Central memory CD8-positive, alpha-beta T cell (primary cell): ENCODE measurements at regions not wholly inside any gene's neighbourhood (a gene's known extent, or its start where the extent isn't known, plus 50 kb on each side); places are given as distances from the start of the nearest gene placed in this dataset.

Experiments used
- ATAC-seq: fragments of 150-1000 bp; cut with Tn5 transposase; replicated peaks from 2 replicates; pipeline ENCODE4 v1.10.0; 2022; ENCODE audit warnings: mild to moderate bottlenecking, moderate FRiP score, moderate number of reproducible peaks; ENCODE audit not compliant: poor library complexity, severe bottlenecking; ENCODE audit errors: extremely low read depth
- DNase-seq, 2 donors: peaks; one replicate each; pipeline ENCODE4 v3.0.0; 2021; ENCODE audit warnings: low spot score in 2 of 2
- H3K27ac Mint-ChIP-seq: one replicate; pipeline ENCODE4 v1.8.0; 2022; ENCODE audit warnings: low read depth, mild to moderate bottlenecking, moderate library complexity, mixed read lengths
- H3K27me3 Mint-ChIP-seq: one replicate; pipeline ENCODE4 v1.8.0; 2022; ENCODE audit warnings: mixed read lengths
- H3K36me3 Mint-ChIP-seq: one replicate; pipeline ENCODE4 v1.8.0; 2022; ENCODE audit warnings: mild to moderate bottlenecking, moderate library complexity, mixed read lengths; ENCODE audit not compliant: insufficient read depth
- H3K4me1 Mint-ChIP-seq: one replicate; pipeline ENCODE4 v1.8.0; 2022; ENCODE audit warnings: mixed read lengths
- H3K4me3 Mint-ChIP-seq: one replicate; pipeline ENCODE4 v1.8.0; 2022; ENCODE audit warnings: mild to moderate bottlenecking, moderate library complexity, mixed read lengths
- H3K9me3 Mint-ChIP-seq: one replicate; pipeline ENCODE4 v1.8.0; 2022; ENCODE audit warnings: mixed read lengths

GRCh38 chr9:116070256-116070914 is 83.2 kb upstream of the PAPPA start:
- Mint-ChIP-seq H3K9me3 (peaks cover 5% of the 10 kb centered on the region), H3K27me3 (no peaks in the 10 kb centered on the region), H3K4me1 (no peaks in the 10 kb centered on the region), H3K4me3 (no peak overlapping the region), H3K36me3 (no peaks in the 10 kb centered on the region), H3K27ac (no peak overlapping the region)
- DNase-seq (no peak), ATAC-seq (no peak)

GRCh38 chr9:116072046-116072445 is 81.5 kb upstream of the PAPPA start:
- ATAC-seq, result no peak
- no peaks in the 10 kb centered on the region for H3K4me1 Mint-ChIP-seq
- no peak overlapping the region for H3K27ac Mint-ChIP-seq
- no peak for DNase-seq
- H3K36me3 Mint-ChIP-seq, result no peaks in the 10 kb centered on the region
- H3K9me3 Mint-ChIP-seq, result peaks cover 5% of the 10 kb centered on the region
- H3K27me3 Mint-ChIP-seq, result no peaks in the 10 kb centered on the region
- no peak overlapping the region for H3K4me3 Mint-ChIP-seq

GRCh38 chr9:116073826-116074225 is 79.8 kb upstream of the PAPPA start:
- H3K9me3 Mint-ChIP-seq, result peaks cover 5% of the 10 kb centered on the region

GRCh38 chr9:116074658-116075057 is 78.9 kb upstream of the PAPPA start:
- Mint-ChIP-seq H3K36me3 (no peaks in the 10 kb centered on the region), H3K27ac (no peak overlapping the region), H3K4me1 (no peaks in the 10 kb centered on the region), H3K9me3 (peaks cover 5% of the 10 kb centered on the region), H3K27me3 (no peaks in the 10 kb centered on the region), H3K4me3 (no peak overlapping the region)
- DNase-seq (no peak), ATAC-seq (no peak)

More at GRCh38 chr9:116073826-116074225, 79.8 kb upstream of the PAPPA start:
- DNase-seq, result no peak
- H3K27me3 Mint-ChIP-seq, result no peaks in the 10 kb centered on the region
- no peaks in the 10 kb centered on the region for H3K4me1 Mint-ChIP-seq
- no peak overlapping the region for H3K4me3 Mint-ChIP-seq
- no peak for ATAC-seq
- no peak overlapping the region for H3K27ac Mint-ChIP-seq
- H3K36me3 Mint-ChIP-seq, result no peaks in the 10 kb centered on the region

- peaks cover 5% of the 10 kb centered on the region for H3K9me3 Mint-ChIP-seq
- ATAC-seq, result no peak
- DNase-seq, result no peak
- no peak overlapping the region for H3K27ac Mint-ChIP-seq
- no peaks in the 10 kb centered on the region for H3K4me1 Mint-ChIP-seq
- H3K36me3 Mint-ChIP-seq, result no peaks in the 10 kb centered on the region
- H3K4me3 Mint-ChIP-seq, result no peak overlapping the region
- no peaks in the 10 kb centered on the region for H3K27me3 Mint-ChIP-seq
These were observed 78.4 kb upstream of the PAPPA start for GRCh38 chr9:116075191-116075590.

DNA sequence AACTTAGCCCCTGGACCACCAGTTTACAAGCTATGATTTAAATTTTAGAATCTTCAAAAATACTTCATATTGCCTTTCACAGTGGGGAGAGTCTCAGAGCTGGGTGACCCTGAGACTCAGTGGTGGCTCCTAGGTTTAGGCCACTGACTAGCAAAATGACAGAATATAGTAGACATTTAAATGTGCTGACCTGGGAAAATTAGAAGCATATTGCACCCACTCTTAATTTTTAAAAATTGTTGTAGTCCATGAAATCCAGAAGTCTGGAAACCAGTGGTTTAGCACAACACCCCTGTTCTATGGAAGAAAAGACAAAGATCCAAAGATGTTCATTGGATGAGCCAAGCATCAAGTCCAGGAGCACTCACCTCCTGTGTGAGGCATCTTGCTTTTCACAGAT is 75.0 kb upstream of the PAPPA start:
- Mint-ChIP-seq H3K27me3 (no peaks in the 10 kb centered on the region), H3K27ac (no peak overlapping the region), H3K36me3 (no peaks in the 10 kb centered on the region), H3K4me1 (no peaks in the 10 kb centered on the region), H3K9me3 (peaks cover 12% of the 10 kb centered on the region), H3K4me3 (no peak overlapping the region)
- no peak for ATAC-seq
- no peak for DNase-seq

GRCh38 chr9:116080561-116080960 is 73.0 kb upstream of the PAPPA start:
- no peaks in the 10 kb centered on the region for H3K4me1 Mint-ChIP-seq
- no peak for ATAC-seq

GRCh38 chr9:116081435-116082115 is 72.0 kb upstream of the PAPPA start:
- no peaks in the 10 kb centered on the region for H3K36me3 Mint-ChIP-seq
- DNase-seq, result no peak

More at GRCh38 chr9:116080561-116080960, 73.0 kb upstream of the PAPPA start:
- no peak for DNase-seq
- no peak overlapping the region for H3K27ac Mint-ChIP-seq
- H3K27me3 Mint-ChIP-seq, result no peaks in the 10 kb centered on the region
- no peak overlapping the region for H3K4me3 Mint-ChIP-seq
- H3K36me3 Mint-ChIP-seq, result no peaks in the 10 kb centered on the region
- peaks cover 7% of the 10 kb centered on the region for H3K9me3 Mint-ChIP-seq

DNA sequence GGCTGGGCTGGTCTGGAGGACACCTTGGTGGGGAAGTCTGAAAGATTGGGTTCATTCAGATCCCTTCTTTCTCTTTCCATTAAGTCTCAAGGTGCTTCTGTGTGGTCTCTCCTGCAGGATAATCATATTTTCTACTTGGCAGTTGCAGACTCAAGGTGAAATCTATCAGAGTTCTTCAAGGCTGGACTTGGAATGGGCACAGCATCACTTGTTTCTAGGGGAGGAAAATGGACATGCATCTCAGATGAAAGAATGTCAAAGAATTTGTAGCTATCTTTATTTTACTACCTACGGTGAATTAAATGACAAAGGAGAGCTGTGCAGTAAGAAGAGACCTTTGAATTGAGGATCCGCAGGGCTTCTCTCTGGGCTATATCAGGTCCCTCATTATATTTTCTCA is 69.8 kb upstream of the PAPPA start:
- no peak overlapping the region for H3K4me3 Mint-ChIP-seq
- no peaks in the 10 kb centered on the region for H3K36me3 Mint-ChIP-seq
- DNase-seq (no peak), ATAC-seq (no peak)
- no peaks in the 10 kb centered on the region for H3K4me1 Mint-ChIP-seq
- no peaks in the 10 kb centered on the region for H3K27me3 Mint-ChIP-seq
- H3K27ac Mint-ChIP-seq, result no peak overlapping the region
- peaks cover 7% of the 10 kb centered on the region for H3K9me3 Mint-ChIP-seq

More at GRCh38 chr9:116081435-116082115, 72.0 kb upstream of the PAPPA start:
- no peak for ATAC-seq
- H3K27me3 Mint-ChIP-seq, result no peaks in the 10 kb centered on the region
- H3K4me3 Mint-ChIP-seq, result no peak overlapping the region
- no peaks in the 10 kb centered on the region for H3K4me1 Mint-ChIP-seq
- peaks cover 7% of the 10 kb centered on the region for H3K9me3 Mint-ChIP-seq
- no peak overlapping the region for H3K27ac Mint-ChIP-seq

DNA sequence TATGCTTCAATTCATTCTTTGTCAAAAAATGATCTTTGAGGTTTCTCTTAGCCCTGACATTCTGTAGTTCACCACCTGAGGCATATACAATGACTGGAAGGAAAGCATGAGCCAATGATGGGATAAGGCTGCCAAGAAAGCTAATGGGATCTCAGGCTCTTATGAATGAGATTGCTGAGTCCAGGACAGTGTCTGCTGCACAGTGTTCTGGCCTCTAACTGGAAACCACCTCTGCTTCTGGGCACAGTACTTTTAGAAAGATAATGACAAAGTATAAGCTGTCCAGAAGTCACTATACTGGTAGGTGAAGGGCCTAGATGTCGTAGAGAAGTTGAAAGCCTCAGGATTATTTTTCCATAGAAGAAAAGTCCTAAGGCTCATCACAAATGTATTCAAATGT is 69.1 kb upstream of the PAPPA start:
- peaks cover 7% of the 10 kb centered on the region for H3K9me3 Mint-ChIP-seq
- H3K36me3 Mint-ChIP-seq, result no peaks in the 10 kb centered on the region
- H3K4me1 Mint-ChIP-seq, result no peaks in the 10 kb centered on the region

DNA sequence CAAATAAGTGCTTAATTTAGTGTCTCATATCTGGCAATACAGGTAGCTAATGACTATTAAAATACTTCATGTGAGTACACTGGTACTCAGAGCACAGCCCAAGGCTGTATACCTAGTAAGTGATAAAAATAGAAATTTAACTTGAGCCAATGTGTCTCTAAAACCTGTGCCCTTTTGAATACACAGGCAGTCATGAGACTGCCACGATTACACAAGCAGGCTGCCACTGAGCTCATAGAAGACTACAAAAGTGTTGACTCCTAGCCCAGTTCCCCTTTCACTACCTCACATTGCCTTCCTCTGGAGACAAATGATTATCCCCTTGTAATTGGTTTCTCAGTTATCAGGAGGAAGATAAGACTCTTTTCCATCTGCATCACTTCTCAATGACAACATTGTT is 66.3 kb upstream of the PAPPA start:
- peaks cover 11% of the 10 kb centered on the region for H3K9me3 Mint-ChIP-seq
- H3K36me3 Mint-ChIP-seq, result no peaks in the 10 kb centered on the region
- no peak overlapping the region for H3K4me3 Mint-ChIP-seq
- DNase-seq, result no peak
- no peak overlapping the region for H3K27ac Mint-ChIP-seq
- ATAC-seq, result no peak
- no peaks in the 10 kb centered on the region for H3K27me3 Mint-ChIP-seq
- H3K4me1 Mint-ChIP-seq, result no peaks in the 10 kb centered on the region

More for the DNA sequence above, 69.1 kb upstream of the PAPPA start:
- ATAC-seq, result no peak
- Mint-ChIP-seq H3K27me3 (no peaks in the 10 kb centered on the region), H3K27ac (no peak overlapping the region), H3K4me3 (no peak overlapping the region)
- no peak for DNase-seq

GRCh38 chr9:116087751-116088194 is 65.8 kb upstream of the PAPPA start:
- peaks cover 16% of the 10 kb centered on the region for H3K9me3 Mint-ChIP-seq
- H3K36me3 Mint-ChIP-seq, result no peaks in the 10 kb centered on the region
- H3K4me3 Mint-ChIP-seq, result no peak overlapping the region
- DNase-seq (no peak), ATAC-seq (no peak)
- H3K27ac Mint-ChIP-seq, result no peak overlapping the region
- H3K4me1 Mint-ChIP-seq, result no peaks in the 10 kb centered on the region
- no peaks in the 10 kb centered on the region for H3K27me3 Mint-ChIP-seq

DNA sequence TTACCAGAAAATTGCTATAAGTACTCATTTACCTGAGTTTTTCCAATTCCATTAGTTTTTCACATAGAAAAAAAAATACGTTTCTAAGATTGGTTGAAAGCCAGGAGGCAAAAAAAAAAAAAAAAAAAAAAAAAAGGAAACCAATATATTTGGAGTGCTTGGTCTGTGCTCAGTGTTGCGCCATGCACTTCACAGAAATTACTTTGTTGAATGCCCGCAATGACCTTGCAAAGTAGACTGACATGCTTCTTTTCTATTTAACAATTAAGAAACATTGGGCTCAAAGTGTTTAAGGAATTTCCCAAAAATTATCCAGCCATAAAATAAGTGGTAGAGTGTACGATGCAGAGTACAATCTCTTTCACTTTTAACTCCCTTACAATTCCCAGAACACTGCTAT is 65.2 kb upstream of the PAPPA start:
- H3K4me3 Mint-ChIP-seq, result no peak overlapping the region
- DNase-seq, result no peak
- peaks cover 16% of the 10 kb centered on the region for H3K9me3 Mint-ChIP-seq
- no peaks in the 10 kb centered on the region for H3K4me1 Mint-ChIP-seq
- no peaks in the 10 kb centered on the region for H3K36me3 Mint-ChIP-seq
- no peaks in the 10 kb centered on the region for H3K27me3 Mint-ChIP-seq
- no peak for ATAC-seq
- no peak overlapping the region for H3K27ac Mint-ChIP-seq
